SIG-M5 treated with dmso at 0.1 percent for 504 hours (cell line): ENCODE measurements at regions not wholly inside any gene's neighbourhood (a gene's known extent, or its start where the extent isn't known, plus 50 kb on each side); places are given as distances from the start of the nearest gene placed in this dataset.

Experiments
- DNase-seq: peaks from one replicate; lab custom pipeline; 2025; ENCODE audit not compliant: unreplicated experiment; lab: John Stamatoyannopoulos, UW

- DNase-seq: no peak
Observed at GRCh38 chr20:21808863-21809664, 103.6 kb downstream of the PAX1 start.

GRCh38 chr20:21808139-21808538 lies 102.7 kb downstream of the PAX1 start:
- no peak for DNase-seq

GRCh38 chr20:21804802-21805201 lies 99.3 kb downstream of the PAX1 start:
- DNase-seq: no peak

- DNase-seq: no peak
Observed at GRCh38 chr20:21801193-21801592, 95.7 kb downstream of the PAX1 start.

GRCh38 chr20:21798384-21798783 lies 92.9 kb downstream of the PAX1 start:
- no peak for DNase-seq

GRCh38 chr20:21796059-21796458 lies 90.6 kb downstream of the PAX1 start:
- no peak for DNase-seq

GRCh38 chr20:21788082-21788481 lies 82.6 kb downstream of the PAX1 start:
- no peak for DNase-seq

GRCh38 chr20:21781446-21782075 lies 76.1 kb downstream of the PAX1 start:
- DNase-seq: no peak

- DNase-seq: no peak
Observed at GRCh38 chr20:21780528-21780927, 75.1 kb downstream of the PAX1 start.
